ENCODE measurements at regions not wholly inside any gene's neighbourhood (a gene's known extent, or its start where the extent isn't known, plus 50 kb on each side); places are given as distances from the start of the nearest gene placed in this dataset.

- Histone ChIP-seq H3K79me2 (ENCODE audit: insufficient read depth, low read length) (no peaks in the 10 kb centered on the region), H3K27ac (ENCODE audit: extremely low read length, insufficient read depth, low read length) (no peak overlapping the region), H2AFZ (ENCODE audit: low read length) (no peak overlapping the region), H4K20me1 (ENCODE audit: insufficient read depth, low read length) (no peaks in the 10 kb centered on the region), H3K4me3 (replicated peaks in 1 of 3; ENCODE audit: insufficient read depth in 1 of 3, low read depth in 2 of 3, low read length in 3 of 3) (no peak overlapping the region), H3K4me1 (ENCODE audit: insufficient read depth, low read length) (no peaks in the 10 kb centered on the region), H3K27me3 (ENCODE audit: control insufficient read depth in 1 of 2, insufficient read depth in 2 of 2, low read length in 2 of 2) (no peaks in the 10 kb centered on the region), H3K9ac (ENCODE audit: insufficient read depth, low read depth, low read length) (no peak overlapping the region), H3K36me3 (replicated peaks in 1 of 2; ENCODE audit: control insufficient read depth in 1 of 2, insufficient read depth in 2 of 2, low read length in 2 of 2) (no peaks in the 10 kb centered on the region), H3K4me2 (ENCODE audit: low read depth, low read length) (no peak overlapping the region), H3K9me3 (ENCODE audit: low read length) (peaks cover 47% of the 10 kb centered on the region)
- intact Hi-C loops (cut with micrococcal nuclease; ENCODE audit: unreplicated experiment) (no loop called here), in situ Hi-C loops (cut with HindIII; ENCODE audit: extremely low pct_ligation_motif_present, low pct_unique_long_range_greater_than_20kb) (no loop called here)
- ChIA-PET CTCF (ENCODE audit: low intra/inter-chr PET ratio, low total read pairs) (no interaction called here), POLR2A (no interaction called here)
- BruUV-seq (replicated peaks): no TSS peak
- 6% methylated on average over 2 of the region's 2 CpGs for WGBS (ENCODE audit: low lambda C conversion rate)
- no peak for TF ChIP-seq RFX1 (IDR thresholded peaks at IDR 0.05)
- DNase-seq (ENCODE audit: low spot score): no peak
- no peak for FAIRE-seq
- no peak for ATAC-seq
These were observed 564.7 kb downstream of the CDH10 start for GRCh38 chr5:24080046-24080445.

DNA sequence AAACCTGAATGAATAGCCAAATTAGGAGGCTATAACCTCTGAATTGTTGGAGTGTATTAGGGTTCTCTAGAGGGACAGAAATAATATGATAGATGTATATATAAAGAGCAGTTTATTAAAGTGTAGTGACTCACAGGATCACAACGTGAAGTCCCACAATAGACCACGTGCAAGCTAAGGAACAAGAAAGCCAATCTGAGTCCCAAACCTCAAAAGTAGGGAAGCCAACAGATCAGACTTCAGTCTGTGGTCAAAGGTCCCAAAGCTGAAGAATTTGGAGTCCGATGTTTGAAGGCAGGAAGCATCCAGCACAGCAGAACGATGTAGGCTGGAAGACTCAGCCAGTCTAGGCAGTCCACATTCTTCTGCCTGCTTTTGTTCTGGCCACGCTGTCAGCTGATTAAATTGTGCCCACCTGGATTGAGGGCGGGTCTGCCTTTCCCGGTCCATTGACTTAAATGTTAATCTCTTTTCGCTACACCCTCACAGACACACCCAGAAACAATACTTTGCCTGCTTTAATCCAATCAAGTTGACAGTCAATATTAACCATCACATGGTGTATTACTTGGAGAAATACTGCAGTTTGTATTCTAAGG, 550.6 kb downstream of the CDH10 start:
- Histone ChIP-seq H3K4me2 (ENCODE audit: low read depth, low read length) (no peak overlapping the region), H3K27me3 (ENCODE audit: control insufficient read depth in 1 of 2, insufficient read depth in 2 of 2, low read length in 2 of 2) (no peaks in the 10 kb centered on the region), H3K9me3 (ENCODE audit: low read length) (peaks cover 42% of the 10 kb centered on the region), H3K9ac (ENCODE audit: insufficient read depth, low read depth, low read length) (no peak overlapping the region), H2AFZ (ENCODE audit: low read length) (no peak overlapping the region), H3K27ac (ENCODE audit: extremely low read length, insufficient read depth, low read length) (no peak overlapping the region), H3K79me2 (ENCODE audit: insufficient read depth, low read length) (no peaks in the 10 kb centered on the region), H3K36me3 (replicated peaks in 1 of 2; ENCODE audit: control insufficient read depth in 1 of 2, insufficient read depth in 2 of 2, low read length in 2 of 2) (no peaks in the 10 kb centered on the region), H4K20me1 (ENCODE audit: insufficient read depth, low read length) (no peaks in the 10 kb centered on the region), H3K4me1 (ENCODE audit: insufficient read depth, low read length) (no peaks in the 10 kb centered on the region), H3K4me3 (replicated peaks in 1 of 3; ENCODE audit: insufficient read depth in 1 of 3, low read depth in 2 of 3, low read length in 3 of 3) (no peak overlapping the region)
- POLR2A ChIA-PET: no interaction called here
- intact Hi-C loops (cut with micrococcal nuclease; ENCODE audit: unreplicated experiment) (no loop called here), in situ Hi-C loops (cut with HindIII; ENCODE audit: extremely low pct_ligation_motif_present, low pct_unique_long_range_greater_than_20kb) (no loop called here)
- ATAC-seq (no peak), FAIRE-seq (no peak), DNase-seq (ENCODE audit: low spot score) (no peak)
- no TSS peak for BruUV-seq (replicated peaks)
- TF ChIP-seq KDM6A (CRISPR knock-in tag; IDR thresholded peaks at IDR 0.05; ENCODE audit: low read depth) (no peak), CENPBD1 (CRISPR knock-in tag; IDR thresholded peaks at IDR 0.05; ENCODE audit: borderline replicate concordance, low read depth) (no peak), ZNF329 (CRISPR knock-in tag; IDR thresholded peaks at IDR 0.05; ENCODE audit: low read depth) (no peak), ZNF570 (CRISPR knock-in tag; IDR thresholded peaks at IDR 0.05; ENCODE audit: borderline replicate concordance) (no peak), PHF21A (CRISPR knock-in tag; IDR thresholded peaks at IDR 0.05) (no peak), HES4 (CRISPR knock-in tag; IDR thresholded peaks at IDR 0.05; ENCODE audit: borderline replicate concordance) (no peak), ZNF276 (CRISPR knock-in tag; IDR thresholded peaks at IDR 0.05; ENCODE audit: low read depth) (no peak), DZIP1 (CRISPR knock-in tag; IDR thresholded peaks at IDR 0.05) (no peak), IKZF4 (CRISPR knock-in tag; IDR thresholded peaks at IDR 0.05; ENCODE audit: borderline replicate concordance, low read depth, not compliant biosample characterization) (no peak), ZNF17 (CRISPR knock-in tag; IDR thresholded peaks at IDR 0.05) (no peak)
- TF ChIP-seq, protein P1, sequence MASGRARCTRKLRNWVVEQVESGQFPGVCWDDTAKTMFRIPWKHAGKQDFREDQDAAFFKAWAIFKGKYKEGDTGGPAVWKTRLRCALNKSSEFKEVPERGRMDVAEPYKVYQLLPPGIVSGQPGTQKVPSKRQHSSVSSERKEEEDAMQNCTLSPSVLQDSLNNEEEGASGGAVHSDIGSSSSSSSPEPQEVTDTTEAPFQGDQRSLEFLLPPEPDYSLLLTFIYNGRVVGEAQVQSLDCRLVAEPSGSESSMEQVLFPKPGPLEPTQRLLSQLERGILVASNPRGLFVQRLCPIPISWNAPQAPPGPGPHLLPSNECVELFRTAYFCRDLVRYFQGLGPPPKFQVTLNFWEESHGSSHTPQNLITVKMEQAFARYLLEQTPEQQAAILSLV (CRISPR knock-in tag; IDR thresholded peaks at IDR 0.05; ENCODE audit: borderline replicate concordance): no peak
- WGBS (ENCODE audit: low lambda C conversion rate): 0% methylated on average over 7 of the region's 8 CpGs
- CTCF ChIA-PET (ENCODE audit: low intra/inter-chr PET ratio, low total read pairs): no interaction called here

Measured in HepG2 (cell line).